PC-3 (cell line): ENCODE measurements at regions not wholly inside any gene's neighbourhood (a gene's known extent, or its start where the extent isn't known, plus 50 kb on each side); places are given as distances from the start of the nearest gene placed in this dataset.

Source experiments
- ATAC-seq: fragments of 200-7000 bp; cut with Tn5 transposase; 2 replicates; pipeline ENCODE4 v1.9.1; 2020; ENCODE audit warnings: mild to moderate bottlenecking, moderate library complexity
- BruUV-seq: library from RNA; stranded (reverse); fragments of 400-500 nt; replicated peaks from 2 replicates; lab custom pipeline; 2021; lab: Mats Ljungman, UMichigan
- CTCF ChIA-PET: fragments of 300-600 bp; sonication (Branson Sonifier 250); formaldehyde crosslinking; loops from one replicate; lab custom pipeline; 2022; ENCODE audit warnings: antibody characterized with exemption; lab: Charles Lee
- POLR2A ChIA-PET: fragments of 300-600 bp; sonication (Branson Sonifier 250); formaldehyde crosslinking; loops from one replicate; lab custom pipeline; 2022; ENCODE audit warnings: antibody characterized with exemption; ENCODE audit not compliant: unreplicated experiment; lab: Charles Lee
- DNase-seq: peaks from one replicate; pipeline ENCODE4 v3.0.0-alpha.2; 2015
- H2AFZ ChIP-seq: fragments of 300-600 bp; sonication (generic); 2 replicates; pipeline ENCODE4 v1.6.0; 2016; ENCODE audit warnings: antibody characterized with exemption, low read length
- H3F3A ChIP-seq: fragments of 300-600 bp; sonication (generic); one replicate; pipeline ENCODE4 v1.6.0; 2017; ENCODE audit warnings: antibody characterized with exemption, low read length, control low read depth, mild to moderate bottlenecking; ENCODE audit not compliant: unreplicated experiment
- H3K27ac ChIP-seq: fragments of 300-600 bp; sonication (generic); 2 replicates; pipeline ENCODE4 v1.5.1; 2016; ENCODE audit warnings: mild to moderate bottlenecking, low read length
- H3K27me3 ChIP-seq: fragments of 300-600 bp; sonication (generic); 2 replicates; pipeline ENCODE4 v1.6.1; 2016; ENCODE audit warnings: low read length, mixed read lengths
- H3K36me3 ChIP-seq: fragments of 300-600 bp; sonication (generic); 2 replicates; pipeline ENCODE4 v1.6.1; 2016; ENCODE audit warnings: low read depth, mixed run types, low read length, mixed read lengths
- H3K4me1 ChIP-seq: fragments of 300-600 bp; sonication (generic); 2 replicates; pipeline ENCODE4 v1.5.1; 2016; ENCODE audit warnings: low read length; ENCODE audit not compliant: insufficient read depth
- H3K4me2 ChIP-seq: fragments of 300-600 bp; sonication (generic); 2 replicates; pipeline ENCODE4 v1.6.0; 2016; ENCODE audit warnings: low read length
- H3K4me3 ChIP-seq: fragments of 300-600 bp; sonication (generic); 2 replicates; pipeline ENCODE4 v1.5.1; 2016; ENCODE audit warnings: mild to moderate bottlenecking, low read length, mixed read lengths
- H3K79me2 ChIP-seq: fragments of 300-600 bp; sonication (generic); 2 replicates; pipeline ENCODE4 v1.6.1; 2017; ENCODE audit warnings: low read length, mixed read lengths
- H3K9ac ChIP-seq: fragments of 300-600 bp; sonication (generic); 2 replicates; pipeline ENCODE4 v1.6.0; 2016; ENCODE audit warnings: mild to moderate bottlenecking, low read length
- H3K9me2 ChIP-seq: fragments of 300-600 bp; sonication (generic); replicated peaks from 2 replicates; pipeline ENCODE4 v1.6.1; 2016; ENCODE audit warnings: mixed run types, low read length, mixed read lengths
- H3K9me3 ChIP-seq: fragments of 300-600 bp; sonication (generic); 2 replicates; pipeline ENCODE4 v1.6.1; 2016; ENCODE audit warnings: low read length, mixed read lengths
- H4K20me1 ChIP-seq: fragments of 300-600 bp; sonication (generic); 2 replicates; pipeline ENCODE4 v1.6.1; 2016; ENCODE audit warnings: low read length, mixed read lengths
- CTCF ChIP-seq: fragments of 300-600 bp; sonication (generic); conservative IDR thresholded peaks from 2 replicates; pipeline ENCODE4 v1.5.1; 2017; ENCODE audit warnings: antibody characterized with exemption, low read depth, mild to moderate bottlenecking, low read length
- EZH2 ChIP-seq: fragments of 300-600 bp; sonication (generic); IDR thresholded peaks from one replicate; pipeline ENCODE4 v1.6.1; 2017; ENCODE audit warnings: antibody characterized with exemption, mild to moderate bottlenecking, low read length; ENCODE audit not compliant: unreplicated experiment
- EZH2phosphoT487 ChIP-seq: fragments of 300-600 bp; sonication (generic); IDR thresholded peaks from 2 replicates; pipeline ENCODE4 v1.6.1; 2018; ENCODE audit warnings: mild to moderate bottlenecking, antibody characterized with exemption, low read length, borderline replicate concordance
- intact Hi-C: fragments of 100-400 bp; cut with micrococcal nuclease; formaldehyde crosslinking; loops from 2 replicates; pipeline ENCODE4 v1.9.0; 2023

- BruUV-seq, result no TSS peak
- H3K36me3 ChIP-seq, result no peaks in the 10 kb centered on the region
- TF ChIP-seq EZH2 (no peak), CTCF (no peak), EZH2phosphoT487 (no peak)
- H3K27me3 ChIP-seq, result peaks cover 78% of the 10 kb centered on the region
- ChIA-PET POLR2A (no interaction called here), CTCF (no interaction called here)
- no peak overlapping the region for H3K9ac ChIP-seq
- DNase-seq, result no peak
- no peaks in the 10 kb centered on the region for H3K79me2 ChIP-seq
- no peaks in the 10 kb centered on the region for H3K4me1 ChIP-seq
- H3K4me3 ChIP-seq, result no peak overlapping the region
- no peaks in the 10 kb centered on the region for H3F3A ChIP-seq
- H3K9me3 ChIP-seq, result no peaks in the 10 kb centered on the region
- intact Hi-C loops, result no loop called here
- H3K9me2 ChIP-seq, result no peaks in the 10 kb centered on the region
- H3K4me2 ChIP-seq, result no peak overlapping the region
- H2AFZ ChIP-seq, result no peak overlapping the region
- no peak for ATAC-seq
- no peaks in the 10 kb centered on the region for H4K20me1 ChIP-seq
- no peak overlapping the region for H3K27ac ChIP-seq
These were observed 212.4 kb upstream of the C14orf180 start for GRCh38 chr14:104366931-104367865.

- no peak for TF ChIP-seq EZH2
- no peak for TF ChIP-seq CTCF
- no peak for TF ChIP-seq EZH2phosphoT487
- Histone ChIP-seq H2AFZ (no peak overlapping the region), H3K27me3 (peaks cover 78% of the 10 kb centered on the region)
These were observed 211.5 kb upstream of the C14orf180 start for GRCh38 chr14:104367866-104368750.

More at GRCh38 chr14:104367866-104368750, 211.5 kb upstream of the C14orf180 start:
- Histone ChIP-seq H3K9ac (no peak overlapping the region), H3K4me2 (no peak overlapping the region), H3K9me3 (no peaks in the 10 kb centered on the region), H3K4me3 (no peak overlapping the region), H3K27ac (no peak overlapping the region), H3K36me3 (no peaks in the 10 kb centered on the region), H3K79me2 (no peaks in the 10 kb centered on the region), H3K4me1 (no peaks in the 10 kb centered on the region), H3F3A (no peaks in the 10 kb centered on the region), H4K20me1 (no peaks in the 10 kb centered on the region), H3K9me2 (no peaks in the 10 kb centered on the region)
- intact Hi-C loops, result no loop called here
- ChIA-PET POLR2A (no interaction called here), CTCF (no interaction called here)
- no peak for DNase-seq
- no peak for ATAC-seq
- BruUV-seq, result no TSS peak
